WTC11 (cell line): ENCODE measurements at regions not wholly inside any gene's neighbourhood (a gene's known extent, or its start where the extent isn't known, plus 50 kb on each side); places are given as distances from the start of the nearest gene placed in this dataset.

Experiments used
- ATAC-seq: fragments of 200-7000 bp; cut with Tn5 transposase; 2 replicates; pipeline ENCODE4 v1.10.0; 2021; ENCODE audit warnings: mild to moderate bottlenecking, moderate library complexity
- CTCF ChIA-PET: fragments of 300-600 bp; sonication (Branson Sonifier 250); formaldehyde crosslinking; loops from one replicate; lab custom pipeline; 2021; ENCODE audit warnings: antibody characterized with exemption; lab: Charles Lee
- POLR2A ChIA-PET: fragments of 350-600 bp; sonication (Branson Sonifier 250); formaldehyde crosslinking; loops from one replicate; lab custom pipeline; 2021; ENCODE audit warnings: antibody characterized with exemption; lab: Charles Lee
- DNase-seq: peaks from one replicate; pipeline ENCODE4 v3.0.0; 2021; ENCODE audit warnings: low spot score
- H3K27ac Mint-ChIP-seq: 2 replicates; pipeline ENCODE4 v1.8.0; 2021; ENCODE audit warnings: mixed read lengths
- H3K27me3 Mint-ChIP-seq: 2 replicates; pipeline ENCODE4 v1.8.0; 2021; ENCODE audit warnings: low read depth, mild to moderate bottlenecking, moderate library complexity, mixed read lengths
- H3K36me3 Mint-ChIP-seq: 2 replicates; pipeline ENCODE4 v1.8.0; 2021; ENCODE audit warnings: mixed read lengths
- H3K4me1 Mint-ChIP-seq: 2 replicates; pipeline ENCODE4 v1.8.0; 2022; ENCODE audit warnings: mixed read lengths
- H3K4me3 Mint-ChIP-seq: 2 replicates; pipeline ENCODE4 v1.8.0; 2021; ENCODE audit warnings: mild to moderate bottlenecking, moderate library complexity, mixed read lengths
- H3K9me3 Mint-ChIP-seq: 2 replicates; pipeline ENCODE4 v1.8.0; 2021; ENCODE audit warnings: mixed read lengths
- CBFB ChIP-seq: sonication (generic); formaldehyde crosslinking; IDR thresholded peaks from 2 replicates; pipeline ENCODE4 v1.8.1; 2022; ENCODE audit warnings: mild to moderate bottlenecking, low read depth, missing genetic modification reagents
- E2F1 ChIP-seq: sonication (generic); formaldehyde crosslinking; IDR thresholded peaks from 2 replicates; pipeline ENCODE4 v1.8.0; 2022; ENCODE audit warnings: mild to moderate bottlenecking, missing genetic modification reagents
- GABPB1 ChIP-seq: sonication (generic); formaldehyde crosslinking; IDR thresholded peaks from 2 replicates; pipeline ENCODE4 v1.8.1; 2023; ENCODE audit warnings: mild to moderate bottlenecking, missing genetic modification reagents
- IRF2 ChIP-seq: sonication (generic); formaldehyde crosslinking; IDR thresholded peaks from 2 replicates; pipeline ENCODE4 v1.8.0; 2022; ENCODE audit warnings: low read depth, missing genetic modification reagents, borderline replicate concordance
- KAT7 ChIP-seq: sonication (generic); formaldehyde crosslinking; IDR thresholded peaks from 2 replicates; pipeline ENCODE4 v1.8.1; 2023; ENCODE audit warnings: missing genetic modification reagents, mild to moderate bottlenecking, borderline replicate concordance
- NFATC4 ChIP-seq: fragments of 250-450 bp; sonication (Bioruptor Pico); IDR thresholded peaks from 2 replicates; pipeline ENCODE4 v1.9.0; 2021; ENCODE audit warnings: mild to moderate bottlenecking
- NFE2L1 ChIP-seq: sonication (generic); formaldehyde crosslinking; IDR thresholded peaks from 2 replicates; pipeline ENCODE4 v1.8.1; 2023; ENCODE audit warnings: missing genetic modification reagents
- PRRX2 ChIP-seq: fragments of 250-450 bp; sonication (Bioruptor Pico); IDR thresholded peaks from 2 replicates; pipeline ENCODE4 v1.8.0; 2021; ENCODE audit warnings: mild to moderate bottlenecking
- RELA ChIP-seq: sonication (generic); formaldehyde crosslinking; IDR thresholded peaks from 2 replicates; pipeline ENCODE4 v1.8.1; 2022; ENCODE audit warnings: missing genetic modification reagents, mild to moderate bottlenecking, borderline replicate concordance
- RORB ChIP-seq: fragments of 250-450 bp; sonication (Bioruptor Pico); IDR thresholded peaks from 2 replicates; pipeline ENCODE4 v1.9.0; 2021; ENCODE audit warnings: mild to moderate bottlenecking
- SMAD3 ChIP-seq: sonication (generic); formaldehyde crosslinking; IDR thresholded peaks from 2 replicates; pipeline ENCODE4 v1.8.0; 2022; ENCODE audit warnings: missing genetic modification reagents, mild to moderate bottlenecking, borderline replicate concordance
- SOX15 ChIP-seq: fragments of 250-450 bp; sonication (Bioruptor Pico); IDR thresholded peaks from 2 replicates; pipeline ENCODE4 v1.9.0; 2021; ENCODE audit warnings: mild to moderate bottlenecking
- TEAD1 ChIP-seq: sonication (generic); formaldehyde crosslinking; IDR thresholded peaks from 2 replicates; pipeline ENCODE4 v1.8.0; 2022; ENCODE audit warnings: mild to moderate bottlenecking, missing genetic modification reagents
- TEAD4 ChIP-seq: sonication (generic); formaldehyde crosslinking; IDR thresholded peaks from 2 replicates; pipeline ENCODE4 v1.8.0; 2022; ENCODE audit warnings: mild to moderate bottlenecking, missing genetic modification reagents
- TP53 ChIP-seq: sonication (generic); formaldehyde crosslinking; IDR thresholded peaks from 2 replicates; pipeline ENCODE4 v1.8.1; 2023; ENCODE audit warnings: mild to moderate bottlenecking, missing genetic modification reagents
- ZNF219 ChIP-seq: sonication (generic); formaldehyde crosslinking; IDR thresholded peaks from 2 replicates; pipeline ENCODE4 v1.8.0; 2023; ENCODE audit warnings: missing genetic modification reagents, mild to moderate bottlenecking, borderline replicate concordance
- ZNF263 ChIP-seq: sonication (generic); formaldehyde crosslinking; IDR thresholded peaks from 2 replicates; pipeline ENCODE4 v1.8.1; 2022; ENCODE audit warnings: low read depth, mild to moderate bottlenecking, moderate library complexity, missing genetic modification reagents
- ZNF317 ChIP-seq: sonication (generic); formaldehyde crosslinking; IDR thresholded peaks from 2 replicates; pipeline ENCODE4 v1.8.1; 2023; ENCODE audit warnings: low read depth, mild to moderate bottlenecking, moderate library complexity, missing genetic modification reagents, borderline replicate concordance
- ZNF425 ChIP-seq: fragments of 250-450 bp; sonication (Bioruptor Pico); conservative IDR thresholded peaks from 2 replicates; pipeline ENCODE4 v1.9.0; 2021; ENCODE audit warnings: mild to moderate bottlenecking
- TF ChIP-seq, protein P1 (sequence below): sonication (generic); formaldehyde crosslinking; conservative IDR thresholded peaks from 2 replicates; pipeline ENCODE4 v1.8.1; 2023; ENCODE audit warnings: mild to moderate bottlenecking, low read depth, missing genetic modification reagents, moderate library complexity
- TF ChIP-seq, protein P2 (sequence below): sonication (generic); formaldehyde crosslinking; IDR thresholded peaks from 2 replicates; pipeline ENCODE4 v1.8.0; 2022; ENCODE audit warnings: mild to moderate bottlenecking, missing genetic modification reagents
- TF ChIP-seq, protein P3 (sequence below): sonication (generic); formaldehyde crosslinking; IDR thresholded peaks from 2 replicates; pipeline ENCODE4 v1.8.0; 2022; ENCODE audit warnings: missing genetic modification reagents
- TF ChIP-seq, protein P4 (sequence below): sonication (generic); formaldehyde crosslinking; IDR thresholded peaks from 2 replicates; pipeline ENCODE4 v1.8.1; 2022; ENCODE audit warnings: missing genetic modification reagents, borderline replicate concordance

DNA sequence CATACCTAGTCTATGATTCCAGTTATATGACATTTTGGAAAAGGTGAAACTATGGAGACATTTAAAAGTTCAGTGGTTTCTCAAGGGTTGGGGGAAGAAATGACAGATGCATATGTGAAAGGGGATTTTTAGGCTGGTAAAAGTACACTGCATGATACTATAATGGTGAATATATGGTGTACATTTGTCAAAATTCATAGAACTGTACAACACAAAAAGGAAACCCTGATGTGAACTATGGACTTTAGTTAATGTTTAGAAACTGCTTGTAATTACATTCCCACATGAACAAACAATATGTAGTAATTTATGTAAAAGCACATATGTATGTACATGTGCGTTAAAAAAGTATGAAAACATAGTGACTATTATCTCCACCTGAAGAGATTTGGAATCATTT is 907.3 kb upstream of the CITED2 start (continued):
- TF ChIP-seq, protein P1, sequence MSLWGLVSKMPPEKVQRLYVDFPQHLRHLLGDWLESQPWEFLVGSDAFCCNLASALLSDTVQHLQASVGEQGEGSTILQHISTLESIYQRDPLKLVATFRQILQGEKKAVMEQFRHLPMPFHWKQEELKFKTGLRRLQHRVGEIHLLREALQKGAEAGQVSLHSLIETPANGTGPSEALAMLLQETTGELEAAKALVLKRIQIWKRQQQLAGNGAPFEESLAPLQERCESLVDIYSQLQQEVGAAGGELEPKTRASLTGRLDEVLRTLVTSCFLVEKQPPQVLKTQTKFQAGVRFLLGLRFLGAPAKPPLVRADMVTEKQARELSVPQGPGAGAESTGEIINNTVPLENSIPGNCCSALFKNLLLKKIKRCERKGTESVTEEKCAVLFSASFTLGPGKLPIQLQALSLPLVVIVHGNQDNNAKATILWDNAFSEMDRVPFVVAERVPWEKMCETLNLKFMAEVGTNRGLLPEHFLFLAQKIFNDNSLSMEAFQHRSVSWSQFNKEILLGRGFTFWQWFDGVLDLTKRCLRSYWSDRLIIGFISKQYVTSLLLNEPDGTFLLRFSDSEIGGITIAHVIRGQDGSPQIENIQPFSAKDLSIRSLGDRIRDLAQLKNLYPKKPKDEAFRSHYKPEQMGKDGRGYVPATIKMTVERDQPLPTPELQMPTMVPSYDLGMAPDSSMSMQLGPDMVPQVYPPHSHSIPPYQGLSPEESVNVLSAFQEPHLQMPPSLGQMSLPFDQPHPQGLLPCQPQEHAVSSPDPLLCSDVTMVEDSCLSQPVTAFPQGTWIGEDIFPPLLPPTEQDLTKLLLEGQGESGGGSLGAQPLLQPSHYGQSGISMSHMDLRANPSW (CRISPR knock-in tag): no peak
- TF ChIP-seq CBFB (CRISPR knock-in tag): no peak

- Mint-ChIP-seq H3K9me3 (no peaks in the 10 kb centered on the region), H3K4me1 (no peaks in the 10 kb centered on the region)
These were observed 906.8 kb upstream of the CITED2 start for GRCh38 chr6:140281236-140281635.

DNA sequence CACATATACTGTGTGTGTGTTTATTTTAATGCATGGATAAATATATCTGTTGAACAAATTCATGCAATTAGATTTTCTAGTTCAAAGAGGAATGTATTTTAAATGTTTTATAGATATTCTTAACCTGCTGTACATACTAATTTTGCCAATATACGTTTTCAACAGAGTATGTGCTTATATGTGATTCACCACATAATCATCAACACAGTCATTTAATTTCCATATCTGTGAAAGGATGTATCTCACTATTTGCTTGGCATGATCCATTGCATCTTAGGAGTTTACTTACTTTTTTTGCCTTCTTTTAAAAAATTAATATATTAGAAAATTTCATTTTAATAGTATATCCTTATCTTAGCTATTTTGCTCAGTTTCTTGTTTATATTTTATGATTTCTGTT is 902.3 kb upstream of the CITED2 start:
- H3K27me3 Mint-ChIP-seq: no peaks in the 10 kb centered on the region
- H3K4me1 Mint-ChIP-seq: peaks cover 5% of the 10 kb centered on the region
- ChIA-PET CTCF (interaction anchor here (0.6 kb wide), 1 partner anchor 23 kb away, joined by 3 read pairs; no protein-coding TSS in a partner anchor), POLR2A (no interaction called here)
- no peak overlapping the region for H3K27ac Mint-ChIP-seq
- no peak for DNase-seq
- ATAC-seq: no peak
- H3K36me3 Mint-ChIP-seq: no peaks in the 10 kb centered on the region
- no peak overlapping the region for H3K4me3 Mint-ChIP-seq
- no peaks in the 10 kb centered on the region for H3K9me3 Mint-ChIP-seq
- TF ChIP-seq IRF2 (CRISPR knock-in tag) (no peak), TP53 (CRISPR knock-in tag) (no peak), ZNF263 (CRISPR knock-in tag) (no peak), GABPB1 (CRISPR knock-in tag) (no peak)
- TF ChIP-seq, protein P2, sequence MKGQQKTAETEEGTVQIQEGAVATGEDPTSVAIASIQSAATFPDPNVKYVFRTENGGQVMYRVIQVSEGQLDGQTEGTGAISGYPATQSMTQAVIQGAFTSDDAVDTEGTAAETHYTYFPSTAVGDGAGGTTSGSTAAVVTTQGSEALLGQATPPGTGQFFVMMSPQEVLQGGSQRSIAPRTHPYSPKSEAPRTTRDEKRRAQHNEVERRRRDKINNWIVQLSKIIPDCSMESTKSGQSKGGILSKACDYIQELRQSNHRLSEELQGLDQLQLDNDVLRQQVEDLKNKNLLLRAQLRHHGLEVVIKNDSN (CRISPR knock-in tag): no peak
- TF ChIP-seq, protein P3, sequence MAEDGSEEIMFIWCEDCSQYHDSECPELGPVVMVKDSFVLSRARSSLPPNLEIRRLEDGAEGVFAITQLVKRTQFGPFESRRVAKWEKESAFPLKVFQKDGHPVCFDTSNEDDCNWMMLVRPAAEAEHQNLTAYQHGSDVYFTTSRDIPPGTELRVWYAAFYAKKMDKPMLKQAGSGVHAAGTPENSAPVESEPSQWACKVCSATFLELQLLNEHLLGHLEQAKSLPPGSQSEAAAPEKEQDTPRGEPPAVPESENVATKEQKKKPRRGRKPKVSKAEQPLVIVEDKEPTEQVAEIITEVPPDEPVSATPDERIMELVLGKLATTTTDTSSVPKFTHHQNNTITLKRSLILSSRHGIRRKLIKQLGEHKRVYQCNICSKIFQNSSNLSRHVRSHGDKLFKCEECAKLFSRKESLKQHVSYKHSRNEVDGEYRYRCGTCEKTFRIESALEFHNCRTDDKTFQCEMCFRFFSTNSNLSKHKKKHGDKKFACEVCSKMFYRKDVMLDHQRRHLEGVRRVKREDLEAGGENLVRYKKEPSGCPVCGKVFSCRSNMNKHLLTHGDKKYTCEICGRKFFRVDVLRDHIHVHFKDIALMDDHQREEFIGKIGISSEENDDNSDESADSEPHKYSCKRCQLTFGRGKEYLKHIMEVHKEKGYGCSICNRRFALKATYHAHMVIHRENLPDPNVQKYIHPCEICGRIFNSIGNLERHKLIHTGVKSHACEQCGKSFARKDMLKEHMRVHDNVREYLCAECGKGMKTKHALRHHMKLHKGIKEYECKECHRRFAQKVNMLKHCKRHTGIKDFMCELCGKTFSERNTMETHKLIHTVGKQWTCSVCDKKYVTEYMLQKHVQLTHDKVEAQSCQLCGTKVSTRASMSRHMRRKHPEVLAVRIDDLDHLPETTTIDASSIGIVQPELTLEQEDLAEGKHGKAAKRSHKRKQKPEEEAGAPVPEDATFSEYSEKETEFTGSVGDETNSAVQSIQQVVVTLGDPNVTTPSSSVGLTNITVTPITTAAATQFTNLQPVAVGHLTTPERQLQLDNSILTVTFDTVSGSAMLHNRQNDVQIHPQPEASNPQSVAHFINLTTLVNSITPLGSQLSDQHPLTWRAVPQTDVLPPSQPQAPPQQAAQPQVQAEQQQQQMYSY: no peak

More at GRCh38 chr6:140281236-140281635, 906.8 kb upstream of the CITED2 start:
- ChIA-PET CTCF (no interaction called here), POLR2A (no interaction called here)
- TF ChIP-seq KAT7 (CRISPR knock-in tag) (no peak), NFE2L1 (CRISPR knock-in tag) (no peak), ZNF425 (no peak), RORB (CRISPR knock-in tag) (no peak), SOX15 (CRISPR knock-in tag) (no peak), SMAD3 (CRISPR knock-in tag) (no peak), RELA (CRISPR knock-in tag) (no peak), TEAD1 (CRISPR knock-in tag) (no peak), ZNF317 (CRISPR knock-in tag) (no peak), PRRX2 (CRISPR knock-in tag) (no peak), ZNF219 (CRISPR knock-in tag) (no peak), E2F1 (CRISPR knock-in tag) (no peak), NFATC4 (CRISPR knock-in tag) (no peak), TEAD4 (CRISPR knock-in tag) (no peak)
- TF ChIP-seq, protein P4, sequence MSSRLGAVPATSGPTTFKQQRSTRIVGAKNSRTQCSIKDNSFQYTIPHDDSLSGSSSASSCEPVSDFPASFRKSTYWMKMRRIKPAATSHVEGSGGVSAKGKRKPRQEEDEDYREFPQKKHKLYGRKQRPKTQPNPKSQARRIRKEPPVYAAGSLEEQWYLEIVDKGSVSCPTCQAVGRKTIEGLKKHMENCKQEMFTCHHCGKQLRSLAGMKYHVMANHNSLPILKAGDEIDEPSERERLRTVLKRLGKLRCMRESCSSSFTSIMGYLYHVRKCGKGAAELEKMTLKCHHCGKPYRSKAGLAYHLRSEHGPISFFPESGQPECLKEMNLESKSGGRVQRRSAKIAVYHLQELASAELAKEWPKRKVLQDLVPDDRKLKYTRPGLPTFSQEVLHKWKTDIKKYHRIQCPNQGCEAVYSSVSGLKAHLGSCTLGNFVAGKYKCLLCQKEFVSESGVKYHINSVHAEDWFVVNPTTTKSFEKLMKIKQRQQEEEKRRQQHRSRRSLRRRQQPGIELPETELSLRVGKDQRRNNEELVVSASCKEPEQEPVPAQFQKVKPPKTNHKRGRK (CRISPR knock-in tag): no peak
- ATAC-seq: no peak
- no peak overlapping the region for H3K4me3 Mint-ChIP-seq
- H3K27me3 Mint-ChIP-seq: no peaks in the 10 kb centered on the region
- no peaks in the 10 kb centered on the region for H3K36me3 Mint-ChIP-seq
- DNase-seq: no peak
- no peak overlapping the region for H3K27ac Mint-ChIP-seq
